Progenitor cell of endocrine pancreas (in vitro differentiated cells): ENCODE measurements at regions not wholly inside any gene's neighbourhood (a gene's known extent, or its start where the extent isn't known, plus 50 kb on each side); places are given as distances from the start of the nearest gene placed in this dataset.

Experiments used
- DNase-seq: peaks from one replicate; pipeline ENCODE4 v3.0.0; 2021; ENCODE audit warnings: low spot score; ENCODE audit not compliant: unreplicated experiment
- H3K27ac Mint-ChIP-seq: 2 replicates; pipeline ENCODE4 v1.8.0; 2021; ENCODE audit warnings: mild to moderate bottlenecking, moderate library complexity, mixed read lengths
- H3K27me3 Mint-ChIP-seq: 2 replicates; pipeline ENCODE4 v1.8.0; 2021; ENCODE audit warnings: mixed read lengths
- H3K36me3 Mint-ChIP-seq: 2 replicates; pipeline ENCODE4 v1.8.0; 2022; ENCODE audit warnings: mixed read lengths; ENCODE audit not compliant: insufficient read depth
- H3K4me1 Mint-ChIP-seq: 2 replicates; pipeline ENCODE4 v1.8.0; 2021; ENCODE audit warnings: low read depth, mixed read lengths
- H3K4me3 Mint-ChIP-seq: 2 replicates; pipeline ENCODE4 v1.8.0; 2021; ENCODE audit warnings: low read depth, mild to moderate bottlenecking, moderate library complexity, mixed read lengths
- H3K9me3 Mint-ChIP-seq: 2 replicates; pipeline ENCODE4 v1.8.0; 2021; ENCODE audit warnings: low read depth, mixed read lengths
- TF ChIP-seq, protein P1 (sequence below): fragments of 200-600 bp; sonication (generic); IDR thresholded peaks from one replicate; pipeline ENCODE4 v1.5.0; 2021; ENCODE audit warnings: antibody characterized with exemption, mild to moderate bottlenecking; ENCODE audit not compliant: unreplicated experiment

GRCh38 chr22:47593291-47593690 lies 830.8 kb downstream of the TBC1D22A start:
- no peak overlapping the region for H3K4me3 Mint-ChIP-seq
- no peak for DNase-seq
- H3K36me3 Mint-ChIP-seq = peaks cover 5% of the 10 kb centered on the region
- TF ChIP-seq, protein P1, sequence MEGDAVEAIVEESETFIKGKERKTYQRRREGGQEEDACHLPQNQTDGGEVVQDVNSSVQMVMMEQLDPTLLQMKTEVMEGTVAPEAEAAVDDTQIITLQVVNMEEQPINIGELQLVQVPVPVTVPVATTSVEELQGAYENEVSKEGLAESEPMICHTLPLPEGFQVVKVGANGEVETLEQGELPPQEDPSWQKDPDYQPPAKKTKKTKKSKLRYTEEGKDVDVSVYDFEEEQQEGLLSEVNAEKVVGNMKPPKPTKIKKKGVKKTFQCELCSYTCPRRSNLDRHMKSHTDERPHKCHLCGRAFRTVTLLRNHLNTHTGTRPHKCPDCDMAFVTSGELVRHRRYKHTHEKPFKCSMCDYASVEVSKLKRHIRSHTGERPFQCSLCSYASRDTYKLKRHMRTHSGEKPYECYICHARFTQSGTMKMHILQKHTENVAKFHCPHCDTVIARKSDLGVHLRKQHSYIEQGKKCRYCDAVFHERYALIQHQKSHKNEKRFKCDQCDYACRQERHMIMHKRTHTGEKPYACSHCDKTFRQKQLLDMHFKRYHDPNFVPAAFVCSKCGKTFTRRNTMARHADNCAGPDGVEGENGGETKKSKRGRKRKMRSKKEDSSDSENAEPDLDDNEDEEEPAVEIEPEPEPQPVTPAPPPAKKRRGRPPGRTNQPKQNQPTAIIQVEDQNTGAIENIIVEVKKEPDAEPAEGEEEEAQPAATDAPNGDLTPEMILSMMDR = no peak
- no peaks in the 10 kb centered on the region for H3K27me3 Mint-ChIP-seq
- peaks cover 38% of the 10 kb centered on the region for H3K9me3 Mint-ChIP-seq
- H3K27ac Mint-ChIP-seq = no peak overlapping the region
- no peaks in the 10 kb centered on the region for H3K4me1 Mint-ChIP-seq

DNA sequence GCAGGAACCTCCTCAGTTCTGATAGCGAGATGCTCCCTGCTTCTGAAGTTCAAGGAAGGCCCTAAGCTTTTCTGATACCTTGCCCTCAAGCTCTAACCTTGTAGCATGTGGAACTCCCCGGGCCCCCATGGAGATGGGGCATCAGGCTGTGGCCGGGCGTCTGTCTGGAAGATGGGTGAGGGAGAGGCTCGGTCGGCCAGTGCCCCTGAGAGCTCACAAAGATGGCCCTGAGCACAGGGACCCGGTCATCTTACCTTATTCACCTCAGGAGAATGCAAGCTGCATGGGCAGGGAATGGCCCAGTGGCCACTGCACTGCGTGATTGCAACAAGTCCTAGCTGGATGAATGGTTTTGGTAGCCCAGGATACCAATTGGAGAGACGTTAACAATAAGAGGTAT lies 830.3 kb downstream of the TBC1D22A start:
- peak overlapping the region; percentile 49 for H3K27ac Mint-ChIP-seq
- no peaks in the 10 kb centered on the region for H3K4me1 Mint-ChIP-seq
- no peak overlapping the region for H3K4me3 Mint-ChIP-seq
- no peaks in the 10 kb centered on the region for H3K27me3 Mint-ChIP-seq
- no peak for DNase-seq
- TF ChIP-seq, protein P1 = no peak
- H3K9me3 Mint-ChIP-seq = peaks cover 40% of the 10 kb centered on the region
- peaks cover 5% of the 10 kb centered on the region for H3K36me3 Mint-ChIP-seq

DNA sequence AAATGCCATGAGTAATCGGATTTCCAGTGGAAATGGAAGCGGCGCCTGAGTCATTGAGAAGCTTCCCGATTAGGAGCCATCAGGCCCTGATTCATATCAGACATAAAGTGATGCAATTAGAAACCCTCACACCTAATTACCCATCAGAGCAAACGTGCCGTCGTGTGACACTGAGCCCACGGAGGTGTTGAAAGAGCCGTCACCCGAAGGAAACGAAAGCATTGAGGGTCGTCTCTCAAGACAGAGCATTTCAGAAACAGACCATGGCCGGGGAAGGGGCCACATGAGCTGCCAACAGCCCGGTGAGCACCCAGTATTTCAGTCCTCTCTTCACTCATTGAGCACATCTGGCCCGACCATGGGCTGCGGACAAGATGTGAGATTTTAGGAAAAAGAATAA lies 829.3 kb downstream of the TBC1D22A start:
- Mint-ChIP-seq H3K27ac (no peak overlapping the region), H3K36me3 (peaks cover 4% of the 10 kb centered on the region), H3K4me1 (no peaks in the 10 kb centered on the region), H3K9me3 (peaks cover 37% of the 10 kb centered on the region), H3K27me3 (no peaks in the 10 kb centered on the region), H3K4me3 (no peak overlapping the region)
- TF ChIP-seq, protein P1 = no peak
- DNase-seq = no peak

DNA sequence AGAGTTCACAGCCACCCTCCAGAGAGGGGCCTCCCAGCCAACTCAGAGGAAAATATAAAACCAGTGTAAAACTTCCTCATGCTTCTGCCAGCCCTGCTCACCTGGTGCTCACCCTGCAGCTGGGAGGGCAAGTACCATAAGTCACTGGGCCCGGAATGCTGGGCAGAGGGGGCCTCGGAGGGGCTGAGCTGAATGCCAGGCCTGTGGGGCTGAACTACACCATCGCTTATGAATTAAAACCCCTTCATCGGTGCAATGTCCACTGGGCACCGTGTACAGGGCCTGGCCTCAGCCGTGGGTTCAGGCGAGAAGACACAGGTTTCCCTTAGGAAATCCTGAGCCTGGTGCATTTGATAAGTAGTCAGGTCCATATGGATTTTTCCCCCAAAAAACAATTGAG lies 828.6 kb downstream of the TBC1D22A start:
- Mint-ChIP-seq H3K4me3 (no peak overlapping the region), H3K9me3 (peaks cover 44% of the 10 kb centered on the region), H3K27ac (no peak overlapping the region), H3K27me3 (no peaks in the 10 kb centered on the region), H3K36me3 (peaks cover 4% of the 10 kb centered on the region), H3K4me1 (no peaks in the 10 kb centered on the region)
- no peak for DNase-seq
- TF ChIP-seq, protein P1 = no peak

DNA sequence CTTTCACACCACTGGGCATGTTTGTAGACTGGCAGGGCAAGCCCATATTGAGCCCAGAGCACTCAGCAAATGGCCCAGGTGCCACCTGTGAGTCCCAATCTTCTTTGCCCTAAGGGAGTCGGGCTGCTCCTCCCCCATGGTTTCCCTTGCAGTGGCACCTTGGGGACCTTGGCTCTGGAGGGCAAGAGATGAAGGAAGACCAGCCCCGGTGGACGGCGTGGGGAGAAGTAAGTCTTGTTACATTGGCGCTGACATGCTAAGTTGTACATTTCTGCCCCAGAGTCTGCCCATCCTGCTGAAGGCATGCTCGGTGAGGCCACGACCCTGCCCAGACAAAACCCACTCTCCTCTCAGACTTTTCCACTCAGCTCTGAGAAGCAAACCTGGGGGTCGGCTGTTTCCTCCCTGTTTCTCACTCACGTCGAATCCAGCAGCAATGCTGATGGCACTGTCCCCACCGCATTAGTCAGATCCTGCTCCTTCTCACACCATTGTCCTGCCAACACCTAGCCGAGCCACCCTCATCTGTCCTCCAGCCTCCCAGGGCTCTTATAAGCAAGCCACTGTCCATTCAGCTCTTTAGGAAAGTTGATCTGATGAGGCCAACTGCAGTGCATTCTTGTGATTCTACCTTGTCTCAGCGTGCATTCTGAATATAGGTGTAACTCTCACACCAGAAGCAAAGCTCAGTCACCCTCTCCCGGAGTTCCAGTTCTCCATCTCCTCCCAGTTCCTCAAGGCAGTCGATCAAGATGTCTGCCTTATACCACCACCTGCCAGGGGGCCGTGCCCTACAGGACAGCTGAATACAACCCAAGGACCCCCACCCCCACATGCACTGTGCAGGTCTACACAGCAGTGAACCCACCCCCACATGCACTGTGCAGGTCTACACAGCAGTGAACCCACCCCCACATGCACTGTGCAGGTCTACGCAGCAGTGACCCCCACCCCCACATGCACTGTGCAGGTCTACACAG lies 827.1 kb downstream of the TBC1D22A start:
- Mint-ChIP-seq H3K27ac (no peak overlapping the region), H3K4me1 (no peaks in the 10 kb centered on the region), H3K27me3 (no peaks in the 10 kb centered on the region), H3K9me3 (peaks cover 48% of the 10 kb centered on the region), H3K36me3 (peaks cover 4% of the 10 kb centered on the region), H3K4me3 (no peak overlapping the region)
- TF ChIP-seq, protein P1 = no peak
- no peak for DNase-seq
